ENCODE measurements at regions not wholly inside any gene's neighbourhood (a gene's known extent, or its start where the extent isn't known, plus 50 kb on each side); places are given as distances from the start of the nearest gene placed in this dataset.

DNA sequence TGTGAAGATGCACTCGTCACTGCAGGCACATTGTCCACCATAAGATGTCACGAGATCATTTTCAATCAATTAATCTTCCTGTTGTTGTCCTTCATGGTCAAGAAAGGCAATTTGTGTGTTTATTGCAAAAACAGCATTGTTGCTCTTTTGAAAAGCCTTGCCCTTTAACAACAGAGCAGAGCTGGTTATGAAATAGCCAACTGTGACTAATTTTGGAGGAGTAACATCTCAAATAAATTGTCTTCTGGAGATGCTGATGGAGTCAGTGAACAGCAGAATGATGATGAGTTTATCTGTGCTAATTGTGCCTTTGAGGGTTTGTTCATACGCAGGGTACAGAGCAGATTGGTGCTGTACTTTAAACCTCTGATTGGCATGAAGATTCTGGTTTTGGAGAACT lies 88.3 kb upstream of the E2F7 start:
- in situ Hi-C loops (cut with HindIII; ENCODE audit: low sequenced_read_pairs), result no loop called here
- TF ChIP-seq CTCF (IDR thresholded peaks at IDR 0.05; ENCODE audit: low read depth, low read length), result no peak
- no peak overlapping the region for H3K4me3 ChIP-seq (ENCODE audit: low read depth, low read length)
- no peak for DNase-seq (ENCODE audit: low read depth, low spot score)

GRCh38 chr12:77152623-77153193 lies 87.3 kb upstream of the E2F7 start:
- in situ Hi-C loops (cut with HindIII; ENCODE audit: low sequenced_read_pairs), result no loop called here
- TF ChIP-seq CTCF (IDR thresholded peaks at IDR 0.05; ENCODE audit: low read depth, low read length), result peak; percentile 66
- peak; percentile 68 for DNase-seq (ENCODE audit: low read depth, low spot score)

GRCh38 chr12:77151030-77151429 lies 85.7 kb upstream of the E2F7 start:
- no peak for DNase-seq (ENCODE audit: low read depth, low spot score)
- in situ Hi-C loops (cut with HindIII; ENCODE audit: low sequenced_read_pairs), result no loop called here
- no peak for TF ChIP-seq CTCF (IDR thresholded peaks at IDR 0.05; ENCODE audit: low read depth, low read length)
- H3K4me3 ChIP-seq (ENCODE audit: low read depth, low read length), result no peak overlapping the region

More at GRCh38 chr12:77152623-77153193, 87.3 kb upstream of the E2F7 start:
- H3K4me3 ChIP-seq (ENCODE audit: low read depth, low read length), result no peak overlapping the region

- DNase-seq (ENCODE audit: low read depth, low spot score), result peak; percentile 75
- TF ChIP-seq CTCF (IDR thresholded peaks at IDR 0.05; ENCODE audit: low read depth, low read length), result no peak
- in situ Hi-C loops (cut with HindIII; ENCODE audit: low sequenced_read_pairs), result no loop called here
- no peak overlapping the region for H3K4me3 ChIP-seq (ENCODE audit: low read depth, low read length)
Measured at GRCh38 chr12:77133566-77133965, 68.2 kb upstream of the E2F7 start.

DNA sequence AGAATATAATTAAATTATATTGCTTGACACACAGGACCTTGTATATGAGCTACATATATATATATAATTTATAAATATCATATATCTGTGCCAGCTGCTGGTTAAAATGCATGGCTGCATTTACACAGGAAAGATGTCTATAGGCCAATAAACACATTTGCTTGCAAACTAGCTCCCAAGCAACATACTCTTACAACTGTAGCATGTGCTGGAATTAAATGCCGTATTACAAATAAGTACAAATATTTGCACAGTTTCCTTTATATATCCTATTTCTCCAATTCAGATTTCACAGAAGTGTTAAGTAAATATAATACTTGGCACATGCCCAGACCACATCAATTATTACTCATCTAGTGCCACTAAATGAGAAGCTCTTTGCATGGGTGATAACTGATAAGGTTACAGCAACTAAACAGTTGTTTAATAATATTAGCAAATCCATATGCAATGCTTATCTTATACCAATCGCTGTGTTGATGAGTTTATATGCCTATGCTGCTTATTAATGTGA lies 66.7 kb upstream of the E2F7 start:
- in situ Hi-C loops (cut with HindIII; ENCODE audit: low sequenced_read_pairs), result no loop called here
- TF ChIP-seq CTCF (IDR thresholded peaks at IDR 0.05; ENCODE audit: low read depth, low read length), result no peak
- no peak for DNase-seq (ENCODE audit: low read depth, low spot score)
- no peak overlapping the region for H3K4me3 ChIP-seq (ENCODE audit: low read depth, low read length)

- no peak overlapping the region for H3K4me3 ChIP-seq (ENCODE audit: low read depth, low read length)
- no peak for TF ChIP-seq CTCF (IDR thresholded peaks at IDR 0.05; ENCODE audit: low read depth, low read length)
- peak; percentile 44 for DNase-seq (ENCODE audit: low read depth, low spot score)
- in situ Hi-C loops (cut with HindIII; ENCODE audit: low sequenced_read_pairs), result no loop called here
Measured at GRCh38 chr12:77130193-77130592, 64.8 kb upstream of the E2F7 start.

Data from astrocyte of the spinal cord (primary cell).